ENCODE measurements at regions not wholly inside any gene's neighbourhood (a gene's known extent, or its start where the extent isn't known, plus 50 kb on each side); places are given as distances from the start of the nearest gene placed in this dataset.

DNA sequence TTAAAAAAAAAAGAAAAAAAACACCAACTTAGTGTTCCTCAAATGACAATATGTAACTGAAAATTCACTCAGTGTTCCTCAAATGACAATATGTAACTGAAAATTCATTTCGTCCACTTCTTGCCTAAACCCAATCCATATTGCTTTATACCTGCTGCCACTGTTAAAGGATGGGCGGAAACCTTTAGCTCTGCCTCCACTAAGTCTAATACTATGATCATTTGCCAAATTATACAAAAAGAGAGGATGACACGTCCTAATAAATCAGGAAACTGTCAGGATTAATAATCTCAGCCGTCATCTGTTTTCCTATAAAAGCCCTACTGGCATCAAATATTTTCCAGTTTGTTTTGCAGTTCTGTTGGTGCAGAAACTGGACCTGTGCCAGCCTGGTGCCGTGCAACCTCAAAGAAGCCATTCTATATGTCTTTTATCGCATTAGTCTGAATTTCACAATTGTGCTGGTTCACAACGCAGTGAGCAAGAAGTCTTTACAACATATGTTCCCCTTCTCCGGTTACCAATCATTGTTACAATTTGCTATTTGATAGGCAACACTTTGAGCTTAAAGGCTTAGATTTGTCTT, 160.4 kb upstream of the KCNH8 start:
- CTCF ChIA-PET (ENCODE audit: low intra/inter-chr PET ratio) = interaction anchor here (0.7 kb wide), 1 partner anchor 112 kb away, joined by 3 read pairs; no protein-coding TSS in a partner anchor

More for the DNA sequence above, 160.4 kb upstream of the KCNH8 start:
- in situ Hi-C loops (cut with MboI) = no loop called here
- no TSS peak for BruUV-seq (replicated peaks)
- POLR2A ChIA-PET = no interaction called here
- Histone ChIP-seq H3K36me3 (ENCODE audit: control insufficient read depth, insufficient read depth, low read length) (no peaks in the 10 kb centered on the region), H3K27me3 (ENCODE audit: control insufficient read depth in 2 of 2, insufficient read depth in 2 of 2, low read length in 2 of 2) (no peaks in the 10 kb centered on the region), H3K9me1 (ENCODE audit: control insufficient read depth, insufficient read depth, low read length) (no peaks in the 10 kb centered on the region), H3K9me3 (replicated peaks; ENCODE audit: control insufficient read depth, insufficient read depth, low read depth, low read length) (no peaks in the 10 kb centered on the region; the same call in 1 of the 2 replicates), H2AFZ (ENCODE audit: low read depth, low read length) (no peak overlapping the region), H3K9ac (ENCODE audit: insufficient read depth in 1 of 2, low read depth in 2 of 2, low read length in 2 of 2) (no peak overlapping the region), H3K79me2 (ENCODE audit: control insufficient read depth, insufficient read depth, low read length) (no peaks in the 10 kb centered on the region), H3K27ac (ENCODE audit: extremely low read depth, low read depth, low read length) (no peak overlapping the region), H3K4me2 (ENCODE audit: insufficient read depth, low read length) (no peak overlapping the region), H3K4me3 (no peak overlapping the region), H3K4me1 (replicated peaks in 1 of 2; ENCODE audit: control insufficient read depth in 2 of 2, insufficient read depth in 2 of 2, low read length in 2 of 2) (no peaks in the 10 kb centered on the region), H4K20me1 (replicated peaks; ENCODE audit: control insufficient read depth, insufficient read depth, low read length) (no peaks in the 10 kb centered on the region)
- ATAC-seq (no peak), FAIRE-seq (no peak), DNase-seq (ENCODE audit: extremely low read depth in 1 of 4, low spot score in 3 of 4) (no peak)
- TF ChIP-seq DACH1 (IDR thresholded peaks at IDR 0.05; ENCODE audit: partially characterized antibody) (no peak), FOXM1 (IDR thresholded peaks at IDR 0.05; ENCODE audit: low read depth) (no peak), FOXM1 (CRISPR knock-in tag; IDR thresholded peaks at IDR 0.05; ENCODE audit: low read depth) (no peak), CBX1 (IDR thresholded peaks at IDR 0.05; ENCODE audit: low read depth) (no peak), USF2 (CRISPR knock-in tag; IDR thresholded peaks at IDR 0.05) (no peak), ZNF347 (CRISPR knock-in tag; IDR thresholded peaks at IDR 0.05; ENCODE audit: low read depth) (no peak), KDM4B (IDR thresholded peaks at IDR 0.05; ENCODE audit: borderline replicate concordance in 2 of 2, low read depth in 1 of 2) (no peak), RREB1 (CRISPR knock-in tag; IDR thresholded peaks at IDR 0.05) (no peak), ARID2 (IDR thresholded peaks at IDR 0.05) (no peak), CREB1 (IDR thresholded peaks at IDR 0.05) (no peak), CREB1 (CRISPR knock-in tag; IDR thresholded peaks at IDR 0.05) (no peak)
- TF ChIP-seq, protein P1, sequence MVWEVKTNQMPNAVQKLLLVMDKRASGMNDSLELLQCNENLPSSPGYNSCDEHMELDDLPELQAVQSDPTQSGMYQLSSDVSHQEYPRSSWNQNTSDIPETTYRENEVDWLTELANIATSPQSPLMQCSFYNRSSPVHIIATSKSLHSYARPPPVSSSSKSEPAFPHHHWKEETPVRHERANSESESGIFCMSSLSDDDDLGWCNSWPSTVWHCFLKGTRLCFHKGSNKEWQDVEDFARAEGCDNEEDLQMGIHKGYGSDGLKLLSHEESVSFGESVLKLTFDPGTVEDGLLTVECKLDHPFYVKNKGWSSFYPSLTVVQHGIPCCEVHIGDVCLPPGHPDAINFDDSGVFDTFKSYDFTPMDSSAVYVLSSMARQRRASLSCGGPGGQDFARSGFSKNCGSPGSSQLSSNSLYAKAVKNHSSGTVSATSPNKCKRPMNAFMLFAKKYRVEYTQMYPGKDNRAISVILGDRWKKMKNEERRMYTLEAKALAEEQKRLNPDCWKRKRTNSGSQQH (CRISPR knock-in tag; IDR thresholded peaks at IDR 0.05) = no peak
- under 1% methylated on average over 8 of the region's 8 CpGs for WGBS (ENCODE audit: insufficient coverage, low coverage, missing lambda C conversion rate)
- intact Hi-C loops (cut with micrococcal nuclease) = no loop called here

Measured in K562 (cell line).